ENCODE measurements at regions not wholly inside any gene's neighbourhood (a gene's known extent, or its start where the extent isn't known, plus 50 kb on each side); places are given as distances from the start of the nearest gene placed in this dataset.

DNA sequence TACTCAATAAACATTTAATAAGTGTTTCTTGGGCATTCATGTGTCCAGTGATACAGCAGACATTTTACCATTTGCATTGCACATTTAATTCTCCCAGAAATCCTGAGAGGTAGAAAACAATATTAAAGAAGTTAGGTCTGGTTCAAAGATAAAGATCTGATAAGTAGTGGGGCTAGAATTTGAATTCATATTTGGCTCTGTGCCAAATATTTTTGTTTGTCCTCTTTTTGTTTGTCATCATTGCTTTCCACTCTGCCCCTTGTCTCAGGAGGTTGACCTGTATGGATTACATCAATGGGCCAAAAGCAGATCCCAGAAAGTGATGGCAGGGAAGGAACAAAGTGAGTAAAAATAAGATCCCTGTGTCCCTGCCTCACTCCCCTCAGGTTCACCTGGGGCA lies 441.9 kb upstream of the PKDCC start:
- H3K27ac Mint-ChIP-seq (ENCODE audit: unreplicated experiment), result no peak overlapping the region
- peaks cover 6% of the 10 kb centered on the region for H3K4me1 Mint-ChIP-seq (ENCODE audit: low read depth, unreplicated experiment)
- Histone ChIP-seq H3K36me3 (ENCODE audit: insufficient read depth, low read length) (no peaks in the 10 kb centered on the region), H2AFZ (ENCODE audit: low read depth, low read length) (no peak overlapping the region), H3K9me3 (ENCODE audit: insufficient read depth, low read depth, low read length) (no peaks in the 10 kb centered on the region), H4K20me1 (ENCODE audit: insufficient read depth, low read length) (no peaks in the 10 kb centered on the region), H3K27ac (ENCODE audit: low read depth, low read length) (no peak overlapping the region), H3K4me1 (ENCODE audit: insufficient read depth, low read length) (no peaks in the 10 kb centered on the region), H3K27me3 (ENCODE audit: insufficient read depth, low read length) (no peaks in the 10 kb centered on the region), H3K9ac (ENCODE audit: low read length) (no peak overlapping the region), H3K79me2 (ENCODE audit: insufficient read depth, low read length) (no peaks in the 10 kb centered on the region), H3K4me3 (ENCODE audit: insufficient read depth, low read depth, low read length) (no peak overlapping the region), H3K4me2 (ENCODE audit: low read length) (no peak overlapping the region)
- H3K27me3 Mint-ChIP-seq (ENCODE audit: low read depth, unreplicated experiment), result no peaks in the 10 kb centered on the region
- TF ChIP-seq EZH2 (IDR thresholded peaks at IDR 0.05; ENCODE audit: insufficient read depth, low read length), result no peak
- TF ChIP-seq, protein P1, sequence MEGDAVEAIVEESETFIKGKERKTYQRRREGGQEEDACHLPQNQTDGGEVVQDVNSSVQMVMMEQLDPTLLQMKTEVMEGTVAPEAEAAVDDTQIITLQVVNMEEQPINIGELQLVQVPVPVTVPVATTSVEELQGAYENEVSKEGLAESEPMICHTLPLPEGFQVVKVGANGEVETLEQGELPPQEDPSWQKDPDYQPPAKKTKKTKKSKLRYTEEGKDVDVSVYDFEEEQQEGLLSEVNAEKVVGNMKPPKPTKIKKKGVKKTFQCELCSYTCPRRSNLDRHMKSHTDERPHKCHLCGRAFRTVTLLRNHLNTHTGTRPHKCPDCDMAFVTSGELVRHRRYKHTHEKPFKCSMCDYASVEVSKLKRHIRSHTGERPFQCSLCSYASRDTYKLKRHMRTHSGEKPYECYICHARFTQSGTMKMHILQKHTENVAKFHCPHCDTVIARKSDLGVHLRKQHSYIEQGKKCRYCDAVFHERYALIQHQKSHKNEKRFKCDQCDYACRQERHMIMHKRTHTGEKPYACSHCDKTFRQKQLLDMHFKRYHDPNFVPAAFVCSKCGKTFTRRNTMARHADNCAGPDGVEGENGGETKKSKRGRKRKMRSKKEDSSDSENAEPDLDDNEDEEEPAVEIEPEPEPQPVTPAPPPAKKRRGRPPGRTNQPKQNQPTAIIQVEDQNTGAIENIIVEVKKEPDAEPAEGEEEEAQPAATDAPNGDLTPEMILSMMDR (IDR thresholded peaks at IDR 0.05; ENCODE audit: insufficient read depth, low read depth, low read length), result no peak
- no peak for FAIRE-seq
- no peak overlapping the region for H3K4me3 Mint-ChIP-seq (ENCODE audit: unreplicated experiment)
- H3K36me3 Mint-ChIP-seq (ENCODE audit: low read depth, unreplicated experiment), result no peaks in the 10 kb centered on the region
- no peaks in the 10 kb centered on the region for H3K9me3 Mint-ChIP-seq (ENCODE audit: unreplicated experiment)
- no peak for DNase-seq (ENCODE audit: low read depth)

DNA sequence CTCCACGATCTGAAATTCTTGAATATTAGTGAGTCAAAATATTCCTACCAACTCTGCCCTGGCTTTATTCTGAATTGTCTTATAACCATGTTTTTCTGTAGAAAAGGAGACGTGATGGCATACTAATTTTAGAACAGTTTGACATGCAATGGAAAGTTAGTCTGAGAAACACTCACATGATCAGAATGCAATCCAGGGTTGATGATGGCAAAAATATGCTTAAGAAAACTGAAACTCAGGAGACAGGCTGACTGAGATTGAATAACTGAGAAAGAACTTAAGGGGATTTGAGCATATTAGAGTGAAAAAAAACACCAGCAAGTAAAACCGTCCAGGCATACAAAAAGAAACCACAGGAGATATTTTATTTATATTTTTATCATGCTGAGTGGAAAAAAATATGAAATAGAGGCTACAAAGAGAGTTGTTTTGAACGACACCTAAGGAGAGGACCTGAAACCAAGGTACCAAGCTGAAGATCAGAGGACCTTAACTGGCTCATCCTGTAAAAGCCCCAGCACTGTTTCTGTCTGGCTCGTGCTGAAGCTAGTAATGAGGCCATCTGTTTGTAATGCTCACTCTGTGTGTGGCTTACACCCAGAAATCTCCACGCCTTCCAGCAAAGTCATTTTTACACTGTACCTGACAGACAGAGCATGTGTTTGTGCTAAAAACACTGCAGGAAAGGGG lies 437.2 kb upstream of the PKDCC start:
- DNase-seq (ENCODE audit: low read depth) (peak; percentile 22), FAIRE-seq (no peak)
- peak overlapping the region; percentile 79 for H3K27ac ChIP-seq (ENCODE audit: low read depth, low read length)
- no peaks in the 10 kb centered on the region for H3K4me1 ChIP-seq (ENCODE audit: insufficient read depth, low read length)
- H3K9me3 ChIP-seq (ENCODE audit: insufficient read depth, low read depth, low read length), result no peaks in the 10 kb centered on the region
- Mint-ChIP-seq H3K4me1 (ENCODE audit: low read depth, unreplicated experiment) (peaks cover 6% of the 10 kb centered on the region), H3K27ac (ENCODE audit: unreplicated experiment) (peak overlapping the region; percentile 21), H3K4me3 (ENCODE audit: unreplicated experiment) (no peak overlapping the region), H3K9me3 (ENCODE audit: unreplicated experiment) (no peaks in the 10 kb centered on the region), H3K36me3 (ENCODE audit: low read depth, unreplicated experiment) (no peaks in the 10 kb centered on the region), H3K27me3 (ENCODE audit: low read depth, unreplicated experiment) (no peaks in the 10 kb centered on the region)
- peak overlapping the region; percentile 67 for H3K9ac ChIP-seq (ENCODE audit: low read length)
- H3K4me3 ChIP-seq (ENCODE audit: insufficient read depth, low read depth, low read length), result no peak overlapping the region
- H3K27me3 ChIP-seq (ENCODE audit: insufficient read depth, low read length), result no peaks in the 10 kb centered on the region
- no peaks in the 10 kb centered on the region for H3K79me2 ChIP-seq (ENCODE audit: insufficient read depth, low read length)
- H4K20me1 ChIP-seq (ENCODE audit: insufficient read depth, low read length), result no peaks in the 10 kb centered on the region
- H3K36me3 ChIP-seq (ENCODE audit: insufficient read depth, low read length), result no peaks in the 10 kb centered on the region
- peak overlapping the region; percentile 68 for H3K4me2 ChIP-seq (ENCODE audit: low read length)
- TF ChIP-seq, protein P1 (IDR thresholded peaks at IDR 0.05; ENCODE audit: insufficient read depth, low read depth, low read length), result no peak
- TF ChIP-seq EZH2 (IDR thresholded peaks at IDR 0.05; ENCODE audit: insufficient read depth, low read length), result no peak
- H2AFZ ChIP-seq (ENCODE audit: low read depth, low read length), result peak overlapping the region; percentile 47

DNA sequence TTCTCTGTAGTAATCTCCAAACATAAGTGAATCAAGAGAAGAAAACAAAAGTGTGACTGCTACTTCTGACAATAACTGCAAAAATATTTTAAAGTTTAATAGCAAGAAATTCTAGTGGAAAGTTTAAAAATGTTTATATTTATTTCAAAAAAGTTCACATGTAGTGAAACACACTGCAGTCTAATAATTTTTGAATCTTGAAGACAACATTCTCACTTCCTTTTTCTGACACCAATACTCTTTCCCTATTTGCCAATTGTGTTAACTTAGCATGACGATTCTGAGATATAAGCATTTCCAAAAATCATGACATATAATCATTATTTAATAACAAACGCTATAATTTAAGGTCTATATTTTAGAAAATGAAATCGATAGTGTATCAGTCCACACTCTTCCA lies 429.1 kb upstream of the PKDCC start:
- Histone ChIP-seq H3K4me3 (ENCODE audit: insufficient read depth, low read depth, low read length) (no peak overlapping the region), H3K36me3 (ENCODE audit: insufficient read depth, low read length) (no peaks in the 10 kb centered on the region), H2AFZ (ENCODE audit: low read depth, low read length) (no peak overlapping the region), H3K9ac (ENCODE audit: low read length) (no peak overlapping the region), H3K27ac (ENCODE audit: low read depth, low read length) (no peak overlapping the region), H3K9me3 (ENCODE audit: insufficient read depth, low read depth, low read length) (no peaks in the 10 kb centered on the region), H3K79me2 (ENCODE audit: insufficient read depth, low read length) (no peaks in the 10 kb centered on the region), H4K20me1 (ENCODE audit: insufficient read depth, low read length) (no peaks in the 10 kb centered on the region), H3K27me3 (ENCODE audit: insufficient read depth, low read length) (no peaks in the 10 kb centered on the region), H3K4me1 (ENCODE audit: insufficient read depth, low read length) (no peaks in the 10 kb centered on the region), H3K4me2 (ENCODE audit: low read length) (no peak overlapping the region)
- FAIRE-seq (no peak), DNase-seq (ENCODE audit: low read depth) (no peak)
- Mint-ChIP-seq H3K36me3 (ENCODE audit: low read depth, unreplicated experiment) (no peaks in the 10 kb centered on the region), H3K27me3 (ENCODE audit: low read depth, unreplicated experiment) (no peaks in the 10 kb centered on the region), H3K4me3 (ENCODE audit: unreplicated experiment) (no peak overlapping the region), H3K27ac (ENCODE audit: unreplicated experiment) (no peak overlapping the region), H3K4me1 (ENCODE audit: low read depth, unreplicated experiment) (no peaks in the 10 kb centered on the region), H3K9me3 (ENCODE audit: unreplicated experiment) (no peaks in the 10 kb centered on the region)
- TF ChIP-seq, protein P1 (IDR thresholded peaks at IDR 0.05; ENCODE audit: insufficient read depth, low read depth, low read length), result no peak
- TF ChIP-seq EZH2 (IDR thresholded peaks at IDR 0.05; ENCODE audit: insufficient read depth, low read length), result no peak

Measured in astrocyte (in vitro differentiated cells and primary cell).